GM18507 (cell line): ENCODE measurements at regions not wholly inside any gene's neighbourhood (a gene's known extent, or its start where the extent isn't known, plus 50 kb on each side); places are given as distances from the start of the nearest gene placed in this dataset.
"Not testable (repeated sequence)": the region's sequence is repeated elsewhere in the genome, so short reads cannot be mapped to it uniquely, and the experiment has no call there.

ENCODE experiments used
- DNase-seq: peaks from one replicate; pipeline ENCODE4 v3.0.0; 2011; ENCODE audit warnings: low read depth; ENCODE audit not compliant: insufficient read length; ENCODE audit errors: extremely low spot score
- FAIRE-seq: peaks from 2 replicates; lab custom pipeline; 2011; peaks lifted over from hg19 to GRCh38; lab: Jason Lieb, UNC

DNA sequence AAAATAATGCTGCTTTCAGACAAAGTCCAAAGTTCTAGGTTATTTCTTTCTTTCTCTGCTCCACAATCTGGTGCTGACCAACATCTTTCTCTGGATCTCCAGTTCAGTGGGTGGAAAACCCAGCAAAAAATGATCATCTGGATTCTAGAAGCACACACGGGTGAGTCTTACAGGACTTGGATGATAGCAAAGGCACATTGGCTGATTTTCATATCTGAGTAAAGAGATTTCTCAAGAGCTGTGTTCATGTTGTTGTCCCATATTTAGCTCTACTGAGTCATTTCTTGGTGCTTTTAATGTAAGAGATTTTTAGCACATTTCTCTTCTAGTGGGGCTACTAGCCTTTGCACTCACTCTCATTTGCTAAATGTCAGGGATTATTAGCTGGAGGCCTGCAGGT lies 336.7 kb downstream of the GALC start:
- no peak for FAIRE-seq
- no peak for DNase-seq

DNA sequence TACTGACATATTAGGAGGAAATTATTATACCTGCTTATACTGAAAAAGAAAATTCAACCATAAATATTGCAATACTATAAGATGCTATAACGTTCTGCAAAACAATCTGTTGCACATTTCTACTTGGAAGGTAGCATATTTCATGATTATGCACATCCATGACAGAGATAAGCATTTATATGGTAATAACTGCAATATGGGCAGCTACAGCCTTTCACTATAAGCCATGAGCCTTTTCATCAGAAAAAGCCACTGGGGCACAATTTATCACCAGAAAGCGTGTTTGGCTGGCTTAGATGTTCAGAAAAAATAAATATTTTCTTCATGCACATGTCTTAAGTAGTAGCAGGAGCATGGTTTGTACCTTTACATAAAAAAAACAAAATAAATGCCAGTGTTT lies 340.7 kb downstream of the GALC start:
- FAIRE-seq (no peak), DNase-seq (no peak)

DNA sequence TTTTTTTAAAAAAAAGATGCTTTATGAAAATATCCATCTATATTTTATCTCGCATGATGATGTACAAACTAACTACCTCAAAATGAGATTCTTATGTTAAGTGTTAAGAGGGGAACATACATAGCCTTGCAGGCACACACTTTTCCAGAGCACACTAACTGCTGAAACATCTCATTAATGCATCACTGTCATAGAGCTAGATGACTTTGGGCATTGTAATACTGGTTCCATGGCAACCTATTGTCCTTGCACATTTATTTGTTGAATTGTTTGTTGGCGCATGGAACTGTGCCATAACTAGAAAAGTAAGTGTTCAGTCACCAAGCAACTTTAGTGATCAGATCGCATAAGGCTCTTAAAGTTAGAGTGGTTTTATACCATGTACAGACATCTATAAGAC lies 348.3 kb downstream of the GALC start:
- FAIRE-seq = no peak

DNA sequence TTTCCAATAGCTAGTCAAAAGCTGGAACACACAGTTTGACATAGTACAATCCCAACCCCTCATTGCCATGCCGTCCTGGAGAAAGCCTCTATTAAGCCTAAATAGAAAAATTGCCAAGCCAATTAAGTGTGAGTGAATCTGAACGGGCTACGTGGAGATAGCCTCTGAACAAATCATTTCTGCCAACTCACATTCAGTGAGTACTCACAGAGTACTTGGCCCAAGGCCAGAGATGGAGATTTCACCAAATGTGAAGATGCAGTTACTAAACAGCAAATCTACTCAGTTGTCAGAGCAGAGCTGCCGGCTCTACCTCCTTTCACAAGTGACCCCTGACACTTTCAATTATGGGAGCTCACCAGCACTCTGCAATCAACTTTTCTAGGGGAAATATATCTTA lies 350.0 kb downstream of the GALC start:
- DNase-seq (no peak), FAIRE-seq (no peak)

More for the DNA sequence above, 348.3 kb downstream of the GALC start:
- DNase-seq = no peak

DNA sequence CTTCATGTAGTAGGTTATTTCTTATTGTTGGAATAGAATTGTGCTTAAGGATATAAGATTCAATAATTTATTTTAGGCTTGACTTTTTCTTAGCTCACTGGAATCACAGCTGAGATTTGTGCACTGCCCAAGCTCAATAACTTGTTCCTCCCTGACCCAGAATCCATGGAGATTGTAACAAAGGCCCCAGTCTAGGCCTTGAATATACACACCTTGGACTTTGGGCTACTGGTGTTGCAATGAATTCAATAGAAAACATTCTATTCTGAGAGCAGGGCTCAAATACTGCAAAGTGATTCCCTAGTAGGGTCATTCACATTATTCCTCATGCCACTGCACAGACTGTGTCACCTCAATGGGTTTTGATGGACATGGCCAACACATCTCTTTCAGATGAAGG lies 352.4 kb downstream of the GALC start:
- no peak for DNase-seq
- FAIRE-seq = no peak

DNA sequence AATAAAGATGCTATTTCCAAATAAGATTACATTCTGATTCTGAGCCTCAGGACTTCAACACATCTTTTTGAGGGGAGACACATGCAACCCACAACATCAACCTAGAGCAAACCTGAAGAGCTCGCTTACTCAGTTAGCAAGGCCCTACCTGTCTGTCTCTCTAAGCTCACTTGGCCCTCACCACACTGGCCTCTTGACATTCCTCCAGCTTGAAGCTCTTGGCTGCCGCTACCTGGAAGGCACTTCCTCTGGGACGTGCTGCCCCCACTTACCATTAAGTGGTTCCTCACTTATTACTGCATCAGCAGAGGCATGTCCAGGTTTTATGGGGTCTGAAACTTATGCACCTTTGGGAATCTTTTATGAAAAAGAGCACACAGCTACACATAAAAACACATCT lies 354.8 kb downstream of the GALC start:
- FAIRE-seq = no peak

DNA sequence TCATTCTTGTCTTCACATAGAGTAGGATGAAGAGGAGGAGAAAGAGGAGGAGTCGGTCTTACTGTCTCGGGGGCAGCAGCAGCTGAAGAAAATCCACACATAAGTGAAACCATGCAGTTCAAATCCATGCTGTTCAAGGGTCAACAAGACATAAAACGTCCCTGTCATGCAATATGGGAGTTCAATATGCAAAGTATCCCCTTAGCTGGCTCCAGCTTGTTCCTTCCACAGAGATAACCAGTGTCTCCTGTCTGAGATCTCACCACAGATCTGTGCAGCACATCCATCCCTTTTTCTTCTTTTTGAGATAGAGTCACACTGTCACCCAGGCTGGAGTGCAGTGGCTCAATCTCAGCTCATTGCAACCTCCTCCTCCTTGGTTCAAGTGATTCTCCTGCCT lies 357.5 kb downstream of the GALC start:
- FAIRE-seq = no peak
- no peak for DNase-seq

More for the DNA sequence above, 354.8 kb downstream of the GALC start:
- DNase-seq = no peak

DNA sequence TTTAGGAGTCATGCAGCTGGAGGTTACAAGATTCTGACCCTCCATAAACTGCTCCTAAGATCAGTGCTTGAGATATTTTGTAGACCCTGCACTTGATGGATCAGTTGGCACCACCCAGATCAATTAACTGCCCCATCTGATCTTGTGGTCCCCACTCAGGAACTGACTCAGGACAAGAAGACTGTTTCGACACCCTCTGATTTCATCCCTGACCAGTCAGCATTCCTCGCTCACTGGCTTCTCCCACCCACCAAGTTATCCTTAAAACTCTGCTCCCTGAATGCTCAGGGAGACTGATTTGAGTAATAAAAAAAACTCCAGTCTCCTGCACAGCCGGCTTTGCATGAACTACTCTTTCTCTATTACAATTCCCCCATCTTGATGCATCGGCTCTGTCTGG lies 360.2 kb downstream of the GALC start:
- FAIRE-seq = no peak
- no peak for DNase-seq

DNA sequence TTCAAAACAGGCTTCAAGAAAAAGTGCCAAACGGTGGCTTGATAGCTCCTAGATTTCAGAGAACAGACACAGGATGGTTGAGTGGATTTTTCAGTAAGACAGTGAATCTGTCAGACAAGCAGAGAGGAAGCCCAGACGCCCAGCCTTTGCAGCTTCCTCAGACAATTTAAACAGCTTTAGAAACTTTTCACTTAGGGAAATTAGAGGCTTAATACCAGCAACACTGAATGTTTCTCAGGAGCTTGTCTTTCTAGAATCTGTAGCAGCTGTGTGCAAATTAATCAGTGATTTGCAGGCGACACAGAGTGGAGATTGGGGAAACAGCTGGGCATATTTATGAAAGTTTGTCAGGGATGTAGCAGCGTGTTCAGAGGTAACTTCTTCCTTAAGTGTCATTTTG lies 362.1 kb downstream of the GALC start:
- DNase-seq (no peak), FAIRE-seq (no peak)

DNA sequence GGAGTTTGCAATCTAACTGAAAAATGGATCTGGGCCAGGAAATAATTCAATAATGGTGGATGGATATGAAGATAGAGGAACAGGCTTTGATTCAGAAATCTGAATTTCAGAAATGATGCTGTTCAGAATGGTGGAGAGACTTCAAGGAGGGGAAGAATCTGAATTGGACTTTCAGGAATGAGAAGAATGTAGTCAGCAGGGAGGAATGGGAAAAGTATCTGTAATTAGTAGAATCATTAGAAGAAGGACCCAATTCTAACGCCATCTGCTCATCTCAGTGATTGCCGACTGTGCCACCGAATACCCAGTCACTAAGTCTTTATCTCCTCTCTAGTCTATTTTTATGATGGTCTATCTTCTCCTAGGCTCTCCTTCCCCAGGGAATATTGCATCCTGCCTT lies 363.2 kb downstream of the GALC start:
- DNase-seq (no peak), FAIRE-seq (no peak)

DNA sequence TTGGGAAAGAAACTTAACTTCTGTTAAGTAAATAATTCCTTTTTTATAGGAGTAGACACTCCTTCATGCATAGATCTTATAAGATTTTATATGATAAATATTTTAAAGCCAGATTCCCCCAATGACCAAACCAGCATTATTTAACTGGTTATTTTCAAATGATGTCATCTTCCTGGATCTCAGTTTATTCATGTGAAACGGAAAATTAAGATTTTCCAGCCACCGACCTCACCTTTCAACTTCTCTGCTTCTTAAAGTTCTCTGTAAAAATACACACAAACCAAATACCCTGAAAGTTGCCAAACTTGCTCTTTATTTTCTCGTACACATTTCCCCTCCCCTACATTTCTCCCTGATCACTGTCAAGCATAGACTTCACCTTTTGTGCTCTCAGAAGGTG lies 364.2 kb downstream of the GALC start:
- DNase-seq = no peak
- no peak for FAIRE-seq

DNA sequence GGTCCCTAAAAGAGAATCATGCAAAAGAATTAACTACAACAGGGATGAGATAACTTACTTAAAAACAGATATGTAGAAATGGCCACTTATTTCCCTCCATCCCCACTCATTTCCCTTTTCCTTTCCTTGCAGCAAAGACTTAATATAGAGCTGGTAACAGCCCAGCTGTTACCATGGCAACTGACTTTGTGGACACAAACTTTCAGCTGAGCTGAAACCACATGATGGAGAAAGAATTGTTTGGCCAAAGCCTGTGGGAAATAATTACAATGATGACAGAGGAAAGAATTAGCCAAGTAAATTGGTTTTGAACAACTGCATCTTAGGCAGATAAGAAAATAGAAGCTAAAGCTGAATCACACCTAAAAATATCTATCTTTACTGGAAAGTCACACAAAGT lies 364.9 kb downstream of the GALC start:
- DNase-seq = no peak
- no peak for FAIRE-seq

DNA sequence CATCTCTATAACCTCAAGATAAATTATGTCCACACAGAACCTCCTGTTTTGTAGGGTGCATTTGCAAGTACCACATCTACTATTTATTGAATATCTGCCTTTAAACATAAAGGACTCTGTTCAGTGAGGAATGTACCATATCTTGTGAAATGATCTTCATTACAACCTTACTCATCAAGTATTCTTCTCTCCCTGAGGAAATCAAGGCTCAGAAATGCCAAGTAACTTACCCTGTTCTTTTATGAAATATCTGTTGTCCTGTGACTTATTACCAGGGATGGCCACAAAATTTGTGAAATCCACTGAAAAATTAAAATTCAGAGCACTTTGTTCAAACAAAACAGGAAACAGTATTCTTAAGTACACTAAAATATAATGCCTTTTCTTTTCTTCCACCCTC lies 366.7 kb downstream of the GALC start:
- DNase-seq (no peak), FAIRE-seq (no peak)

DNA sequence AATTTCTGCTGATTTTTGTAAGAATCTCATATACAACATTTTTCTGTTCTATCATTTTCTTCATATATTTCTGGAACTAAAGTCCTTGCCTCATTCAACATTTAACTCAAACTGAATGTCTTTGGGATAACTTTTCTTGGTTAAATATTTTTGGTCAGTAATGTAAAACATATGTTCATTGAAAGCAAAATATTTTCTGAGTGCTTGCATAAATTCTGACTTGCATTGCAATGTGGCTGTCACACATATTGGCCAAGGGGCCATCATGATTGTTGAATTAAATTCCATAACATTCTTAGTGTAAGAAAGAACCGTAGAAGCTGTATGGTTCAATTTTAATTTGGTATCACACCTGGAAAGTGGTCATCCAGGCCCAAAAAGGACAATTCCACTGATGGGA lies 369.4 kb downstream of the GALC start:
- FAIRE-seq = no peak

DNA sequence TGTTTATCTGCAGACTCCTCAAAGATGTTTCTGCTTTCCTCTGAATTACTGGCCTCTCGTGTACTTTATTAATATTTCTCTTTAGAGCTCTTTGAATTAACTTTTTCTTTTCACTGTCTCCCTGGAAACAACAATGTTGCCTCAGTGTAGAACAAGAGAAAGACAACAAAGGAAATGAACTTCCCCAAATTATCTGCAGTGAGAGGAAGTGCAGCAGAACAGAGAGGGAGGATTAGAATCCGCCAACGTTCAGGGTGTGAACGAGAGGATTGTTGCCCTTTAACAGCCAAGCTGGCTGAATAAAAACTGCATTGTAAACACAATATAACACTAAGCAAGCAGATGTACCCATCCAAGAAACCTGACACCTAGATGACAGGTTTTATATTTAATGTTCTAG lies 375.9 kb downstream of the GALC start:
- FAIRE-seq (no peak), DNase-seq (no peak)

More for the DNA sequence above, 369.4 kb downstream of the GALC start:
- DNase-seq = no peak

DNA sequence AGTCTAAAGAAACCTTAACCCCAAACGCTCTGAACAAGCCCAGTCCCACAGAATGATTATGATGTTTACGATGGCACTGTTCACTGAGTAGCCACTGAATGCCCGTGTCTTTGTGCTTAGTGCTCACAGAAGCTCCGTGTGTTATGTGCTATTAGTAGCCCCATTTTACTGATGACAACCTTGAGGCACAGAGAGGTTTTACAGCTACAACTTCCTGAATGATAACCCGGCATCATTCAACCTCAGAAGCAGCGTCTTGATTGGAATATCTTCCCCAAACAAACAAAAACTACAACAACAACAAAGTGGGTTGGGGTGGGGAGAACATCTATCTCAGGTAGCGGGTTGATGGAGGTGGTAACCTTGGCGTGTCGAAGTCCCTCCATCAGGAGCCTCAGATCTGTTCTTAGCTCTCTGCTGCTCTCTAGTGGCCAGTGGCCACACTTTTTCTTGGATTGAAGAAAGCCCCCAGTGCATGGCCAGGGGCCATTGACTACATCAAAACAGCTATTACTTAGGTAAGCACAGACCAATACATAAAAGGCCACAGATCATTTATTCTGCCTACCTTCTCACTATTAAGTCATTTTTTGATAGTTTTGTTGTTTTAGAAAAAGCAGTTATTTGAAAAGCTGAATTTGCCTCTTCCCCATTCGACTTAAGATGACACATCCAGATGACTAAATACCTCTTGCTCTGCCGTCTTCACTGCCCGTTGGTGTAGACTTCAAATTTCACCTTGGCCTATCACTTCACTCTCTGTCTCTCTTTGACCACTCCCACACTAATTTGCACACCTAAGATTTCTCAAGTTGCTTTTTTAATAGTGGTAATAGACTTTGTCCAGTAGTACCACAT lies 376.9 kb downstream of the GALC start:
- no peak for FAIRE-seq
- DNase-seq = peak; percentile 9

DNA sequence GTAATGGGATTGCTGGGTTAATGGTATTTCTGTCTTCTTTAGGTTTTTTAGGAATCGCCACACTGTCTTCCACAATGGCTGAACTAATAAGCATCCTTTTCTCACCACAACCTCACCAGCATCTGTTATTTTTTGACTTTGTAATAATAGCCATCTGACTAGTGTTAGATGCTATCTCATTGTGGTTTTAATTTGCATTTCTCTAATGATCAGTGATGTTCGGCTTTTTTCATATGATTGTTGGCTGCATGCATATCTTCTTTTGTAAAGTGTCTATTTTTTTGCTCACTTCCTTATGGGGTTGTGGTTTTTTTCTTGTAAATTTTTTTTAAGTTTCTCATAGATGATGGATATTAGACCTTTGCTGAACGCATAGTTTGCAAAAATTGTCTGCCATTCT lies 377.9 kb downstream of the GALC start:
- DNase-seq = no peak
- FAIRE-seq = no peak

DNA sequence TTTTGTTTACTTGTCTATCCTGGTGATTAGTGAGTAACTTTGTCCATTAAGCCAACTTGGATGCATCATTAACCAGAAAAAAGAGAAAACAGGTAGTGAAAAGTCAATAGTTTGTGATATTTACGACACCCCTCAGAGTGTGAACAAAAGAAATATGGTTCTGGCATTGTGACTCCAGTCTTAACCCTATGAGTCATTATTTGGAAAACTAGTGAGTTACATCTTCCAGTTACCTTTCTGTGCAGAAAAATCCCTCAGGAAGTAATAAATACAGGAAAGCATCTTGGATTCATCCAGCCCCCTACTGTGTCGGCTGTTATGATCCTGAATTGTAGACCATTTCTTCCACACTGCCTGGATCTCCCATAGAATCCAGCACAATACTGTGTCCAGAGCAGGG lies 379.1 kb downstream of the GALC start:
- DNase-seq = no peak
- no peak for FAIRE-seq

DNA sequence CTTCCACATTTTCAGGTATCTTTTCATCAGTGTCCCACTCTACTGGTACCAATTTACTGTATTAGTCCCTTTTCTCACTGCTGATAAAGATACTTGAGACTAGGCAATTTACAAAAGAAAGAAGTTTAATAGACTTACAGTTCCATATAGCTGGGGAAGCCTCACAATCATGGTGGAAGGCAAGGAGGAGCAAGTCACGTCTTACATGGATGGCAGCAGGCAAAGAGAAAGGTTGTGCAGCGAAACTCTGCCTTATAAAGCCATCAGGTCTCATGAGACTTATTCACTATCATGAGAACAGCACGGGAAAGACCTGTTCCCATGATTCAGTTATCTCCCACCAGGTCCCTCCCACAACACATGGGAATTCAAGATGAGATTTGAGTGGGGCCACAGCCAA lies 385.9 kb downstream of the GALC start:
- FAIRE-seq, DNase-seq: not testable (repeated sequence)

DNA sequence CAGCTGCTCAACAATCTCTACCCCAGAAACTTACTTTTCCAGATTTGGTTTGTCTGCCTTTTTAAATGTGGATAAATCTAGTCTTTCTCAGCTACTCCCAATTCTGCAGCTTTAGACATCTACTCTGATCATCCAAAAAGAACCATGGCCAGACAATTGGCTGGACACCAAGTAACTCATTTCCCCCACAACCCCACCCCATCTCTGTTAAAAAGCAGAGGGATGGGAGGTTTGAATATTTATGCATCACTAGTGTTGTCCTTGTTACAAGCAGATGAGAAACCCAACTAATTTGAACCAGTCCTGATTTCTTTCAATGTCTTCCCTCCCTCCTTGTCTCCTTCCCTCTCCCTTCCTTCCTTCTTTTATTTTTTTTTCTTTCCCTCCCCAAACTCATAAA lies 391.9 kb downstream of the GALC start:
- FAIRE-seq = no peak

DNA sequence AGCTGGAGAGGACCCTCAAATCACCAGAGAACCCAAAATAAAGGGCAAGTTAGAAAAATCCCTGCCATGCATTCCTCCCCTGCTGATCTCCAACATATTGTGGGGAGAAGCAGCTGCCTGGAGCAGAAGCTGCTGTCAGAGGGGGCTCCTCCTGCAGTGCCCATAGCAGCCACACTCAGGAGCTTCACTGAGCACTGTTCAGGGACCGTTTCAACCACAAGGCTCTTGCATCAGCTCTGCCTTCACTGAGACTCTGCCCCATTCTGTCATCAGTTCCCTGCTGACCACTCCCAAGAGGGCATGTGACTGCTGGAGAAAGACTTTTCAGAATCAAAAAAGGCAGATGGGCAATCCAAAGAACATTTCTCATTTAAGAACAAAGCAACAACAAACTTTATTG lies 392.7 kb downstream of the GALC start:
- FAIRE-seq (no peak), DNase-seq (no peak)

More for the DNA sequence above, 391.9 kb downstream of the GALC start:
- DNase-seq = no peak

DNA sequence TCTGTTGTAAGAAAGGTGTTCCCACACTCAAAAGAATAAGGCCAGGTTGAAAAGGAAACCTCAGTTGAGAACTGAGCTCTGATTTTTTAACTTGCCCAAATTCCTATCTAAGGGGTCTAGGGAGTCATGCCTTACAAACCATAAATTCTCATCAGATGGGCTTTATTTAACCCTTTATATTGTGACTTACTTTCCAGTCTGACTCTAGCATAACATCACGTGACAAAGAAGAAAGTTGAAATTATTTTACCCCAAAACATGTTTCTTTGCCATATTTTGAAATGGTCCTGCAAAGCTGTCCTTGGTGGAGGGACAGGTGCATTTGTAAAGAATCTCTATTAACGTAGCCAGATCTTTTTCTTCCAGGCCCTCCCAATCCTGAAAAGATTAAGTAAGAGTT lies 411.7 kb downstream of the GALC start:
- FAIRE-seq (no peak), DNase-seq (no peak)
